ENCODE measurements at regions not wholly inside any gene's neighbourhood (a gene's known extent, or its start where the extent isn't known, plus 50 kb on each side); places are given as distances from the start of the nearest gene placed in this dataset.

DNA sequence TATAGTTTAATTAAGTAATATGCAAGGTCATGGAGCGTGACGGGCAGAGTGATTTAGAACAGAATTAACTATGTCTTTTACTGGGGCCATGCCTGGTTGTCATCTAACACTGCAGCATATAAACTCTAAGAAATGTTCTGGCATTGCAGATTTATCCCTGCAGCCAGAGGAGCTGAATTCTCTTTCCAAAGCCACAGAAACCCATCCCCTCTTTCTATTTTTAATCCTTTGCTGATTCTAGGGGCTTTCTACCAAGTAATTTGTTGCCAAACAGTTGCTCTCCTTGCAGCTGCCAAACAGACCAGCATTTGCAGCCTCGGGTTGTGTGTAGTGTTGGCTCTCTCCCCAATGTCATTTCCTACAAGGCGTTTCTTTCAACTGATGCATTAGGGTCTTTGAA, 243.2 kb upstream of the MON1B start:
- TF ChIP-seq TAF1 (IDR thresholded peaks at IDR 0.05; ENCODE audit: borderline replicate concordance, insufficient read depth, low read length) (no peak), POLR2AphosphoS5 (IDR thresholded peaks at IDR 0.05; ENCODE audit: low read depth, low read length) (no peak), SIN3A (IDR thresholded peaks at IDR 0.05; ENCODE audit: borderline replicate concordance, insufficient read depth, low read length) (no peak), FOXP2 (optimal IDR thresholded peaks at IDR 0.05; ENCODE audit: borderline replicate concordance, extremely low read depth, extremely low read length, insufficient read depth) (no peak), REST (IDR thresholded peaks at IDR 0.05; ENCODE audit: insufficient read depth in 1 of 2, low read depth in 2 of 2, low read length in 2 of 2) (no peak)

- no peak for TF ChIP-seq FOXP2 (optimal IDR thresholded peaks at IDR 0.05; ENCODE audit: borderline replicate concordance, extremely low read depth, extremely low read length, insufficient read depth)
- no peak for TF ChIP-seq POLR2AphosphoS5 (IDR thresholded peaks at IDR 0.05; ENCODE audit: low read depth, low read length)
These were observed 235.4 kb upstream of the MON1B start for GRCh38 chr16:76955629-76956028.

DNA sequence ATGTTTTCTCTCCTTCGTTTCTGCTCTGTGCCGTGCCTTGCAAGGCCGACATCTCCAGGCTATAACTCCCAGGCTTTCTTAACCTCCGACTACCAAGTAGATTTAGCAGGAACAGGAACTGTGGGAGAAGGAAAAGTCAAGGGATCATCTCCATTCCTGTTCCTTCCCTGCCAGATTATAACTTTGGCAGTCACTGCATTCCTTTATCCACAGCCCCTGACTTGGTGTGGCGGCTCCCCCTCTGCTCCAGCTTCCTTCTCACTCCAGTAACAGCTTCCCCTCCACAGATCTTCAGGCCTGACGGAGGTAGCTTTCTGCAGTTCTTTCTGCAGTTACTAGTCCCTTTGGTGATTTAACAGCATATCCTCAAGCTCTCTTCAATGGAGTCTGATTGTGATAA, 234.6 kb upstream of the MON1B start:
- TF ChIP-seq SIN3A (IDR thresholded peaks at IDR 0.05; ENCODE audit: borderline replicate concordance, insufficient read depth, low read length) (no peak), TAF1 (IDR thresholded peaks at IDR 0.05; ENCODE audit: borderline replicate concordance, insufficient read depth, low read length) (no peak), POLR2AphosphoS5 (IDR thresholded peaks at IDR 0.05; ENCODE audit: low read depth, low read length) (no peak)

GRCh38 chr16:76956841-76957240, 234.1 kb upstream of the MON1B start:
- no peak for TF ChIP-seq REST (IDR thresholded peaks at IDR 0.05; ENCODE audit: insufficient read depth in 1 of 2, low read depth in 2 of 2, low read length in 2 of 2)
- no peak for TF ChIP-seq TAF1 (IDR thresholded peaks at IDR 0.05; ENCODE audit: borderline replicate concordance, insufficient read depth, low read length)

DNA sequence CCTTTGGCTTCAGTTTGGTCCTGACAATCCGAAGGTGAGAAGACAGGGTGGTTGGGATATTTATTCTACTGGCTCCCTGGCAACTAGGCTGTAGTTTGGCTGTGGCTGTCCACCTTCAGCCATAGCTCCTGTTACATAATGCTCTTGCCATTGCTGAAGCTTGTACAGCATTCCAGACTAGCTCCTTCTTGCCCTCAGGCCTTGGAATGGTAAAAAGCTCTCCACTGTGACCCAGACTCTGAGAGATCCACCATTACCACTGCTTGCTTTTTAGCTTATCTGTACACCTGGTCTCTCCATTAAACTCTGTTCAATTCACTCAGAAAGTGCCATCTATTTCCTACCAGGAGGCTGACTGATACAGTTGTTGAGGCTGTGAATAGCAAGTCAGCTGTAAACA, 231.8 kb upstream of the MON1B start:
- no peak for TF ChIP-seq POLR2AphosphoS5 (IDR thresholded peaks at IDR 0.05; ENCODE audit: low read depth, low read length)
- TF ChIP-seq FOXP2 (optimal IDR thresholded peaks at IDR 0.05; ENCODE audit: borderline replicate concordance, extremely low read depth, extremely low read length, insufficient read depth) = no peak
- no peak for TF ChIP-seq REST (IDR thresholded peaks at IDR 0.05; ENCODE audit: insufficient read depth in 1 of 2, low read depth in 2 of 2, low read length in 2 of 2)
- no peak for TF ChIP-seq TAF1 (IDR thresholded peaks at IDR 0.05; ENCODE audit: borderline replicate concordance, insufficient read depth, low read length)
- TF ChIP-seq SIN3A (IDR thresholded peaks at IDR 0.05; ENCODE audit: borderline replicate concordance, insufficient read depth, low read length) = no peak

- TF ChIP-seq REST (IDR thresholded peaks at IDR 0.05; ENCODE audit: insufficient read depth in 1 of 2, low read depth in 2 of 2, low read length in 2 of 2) (no peak), FOXP2 (optimal IDR thresholded peaks at IDR 0.05; ENCODE audit: borderline replicate concordance, extremely low read depth, extremely low read length, insufficient read depth) (no peak), TAF1 (IDR thresholded peaks at IDR 0.05; ENCODE audit: borderline replicate concordance, insufficient read depth, low read length) (no peak), SIN3A (IDR thresholded peaks at IDR 0.05; ENCODE audit: borderline replicate concordance, insufficient read depth, low read length) (no peak), POLR2AphosphoS5 (IDR thresholded peaks at IDR 0.05; ENCODE audit: low read depth, low read length) (no peak)
These were observed 227.2 kb upstream of the MON1B start for GRCh38 chr16:76963614-76964315.
